Tibial nerve (tissue), 4 donors: ENCODE measurements at regions not wholly inside any gene's neighbourhood (a gene's known extent, or its start where the extent isn't known, plus 50 kb on each side); places are given as distances from the start of the nearest gene placed in this dataset.

ENCODE experiments used
- CTCF ChIP-seq, 5 experiments: fragments of 200-600 bp in 3 of 5; fragments of 450-650 bp in 2 of 5; sonication (generic) in 3 of 5; IDR thresholded peaks; one replicate each; pipeline ENCODE4 v1.5.1; 2016 to 2019; ENCODE audit warnings: antibody characterized with exemption in 5 of 5, mild to moderate bottlenecking in 3 of 5, moderate library complexity in 2 of 5
- EP300 ChIP-seq, 2 donors: sonication (generic); formaldehyde crosslinking; IDR thresholded peaks; one replicate each; pipeline ENCODE4 v1.6.1; 2017; ENCODE audit warnings: antibody characterized with exemption in 2 of 2, mild to moderate bottlenecking in 1 of 2
- POLR2A ChIP-seq, 2 donors: fragments of 450-650 bp; IDR thresholded peaks; one replicate each; pipeline ENCODE4 v1.6.1; 2017; ENCODE audit warnings: antibody characterized with exemption in 2 of 2, mild to moderate bottlenecking in 2 of 2, moderate library complexity in 2 of 2

- TF ChIP-seq CTCF (IDR thresholded peaks at IDR 0.05) (no peak), POLR2A (IDR thresholded peaks at IDR 0.05) (no peak), EP300 (IDR thresholded peaks at IDR 0.05) (no peak)
These were observed 763.7 kb upstream of the MBL2 start for GRCh38 chr10:53536322-53536721.
